ENCODE measurements at regions not wholly inside any gene's neighbourhood (a gene's known extent, or its start where the extent isn't known, plus 50 kb on each side); places are given as distances from the start of the nearest gene placed in this dataset.

- H2BK5ac ChIP-seq (ENCODE audit: insufficient read length, low read length) = no peak overlapping the region
- no peak overlapping the region for H4K8ac ChIP-seq (replicated peaks; ENCODE audit: insufficient read length, low read depth, low read length)
- Mint-ChIP-seq H3K9me3 (no peaks in the 10 kb centered on the region; a peak in 1 of 5 replicates), H3K36me3 (ENCODE audit: insufficient read depth in 1 of 3, low read depth in 3 of 3) (no peaks in the 10 kb centered on the region), H3K4me3 (no peak overlapping the region), H3K27me3 (ENCODE audit: low read depth) (no peaks in the 10 kb centered on the region), H3K4me1 (no peaks in the 10 kb centered on the region), H3K27ac (no peak overlapping the region)
- H2AK5ac ChIP-seq (ENCODE audit: insufficient read length, low read length) = no peak overlapping the region
- H2BK12ac ChIP-seq (ENCODE audit: insufficient read length, low read depth, low read length) = no peak overlapping the region
- H3K79me2 ChIP-seq (ENCODE audit: insufficient read depth, low read length) = no peaks in the 10 kb centered on the region
- WGBS (ENCODE audit: extremely low coverage, insufficient read length, low lambda C conversion rate) = no CpG with 5 or more reads among the region's 2 CpGs
- H2BK120ac ChIP-seq (ENCODE audit: low read depth, low read length, poor library complexity, severe bottlenecking) = no peak overlapping the region
- H3K18ac ChIP-seq (ENCODE audit: insufficient read length, low read depth, low read length) = no peak overlapping the region
- no peak overlapping the region for H3K23ac ChIP-seq (ENCODE audit: insufficient read length, low read depth, low read length)
- H4K91ac ChIP-seq (ENCODE audit: insufficient read length, low read depth, low read length) = no peak overlapping the region
- TF ChIP-seq, protein P1, sequence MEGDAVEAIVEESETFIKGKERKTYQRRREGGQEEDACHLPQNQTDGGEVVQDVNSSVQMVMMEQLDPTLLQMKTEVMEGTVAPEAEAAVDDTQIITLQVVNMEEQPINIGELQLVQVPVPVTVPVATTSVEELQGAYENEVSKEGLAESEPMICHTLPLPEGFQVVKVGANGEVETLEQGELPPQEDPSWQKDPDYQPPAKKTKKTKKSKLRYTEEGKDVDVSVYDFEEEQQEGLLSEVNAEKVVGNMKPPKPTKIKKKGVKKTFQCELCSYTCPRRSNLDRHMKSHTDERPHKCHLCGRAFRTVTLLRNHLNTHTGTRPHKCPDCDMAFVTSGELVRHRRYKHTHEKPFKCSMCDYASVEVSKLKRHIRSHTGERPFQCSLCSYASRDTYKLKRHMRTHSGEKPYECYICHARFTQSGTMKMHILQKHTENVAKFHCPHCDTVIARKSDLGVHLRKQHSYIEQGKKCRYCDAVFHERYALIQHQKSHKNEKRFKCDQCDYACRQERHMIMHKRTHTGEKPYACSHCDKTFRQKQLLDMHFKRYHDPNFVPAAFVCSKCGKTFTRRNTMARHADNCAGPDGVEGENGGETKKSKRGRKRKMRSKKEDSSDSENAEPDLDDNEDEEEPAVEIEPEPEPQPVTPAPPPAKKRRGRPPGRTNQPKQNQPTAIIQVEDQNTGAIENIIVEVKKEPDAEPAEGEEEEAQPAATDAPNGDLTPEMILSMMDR (conservative IDR thresholded peaks at IDR 0.05) = no peak
- no peaks in the 10 kb centered on the region for H3K9me3 ChIP-seq (ENCODE audit: control insufficient read depth, low read depth, low read length)
- no peak overlapping the region for H3K56ac ChIP-seq (ENCODE audit: insufficient read length, low read depth, low read length)
- H2BK20ac ChIP-seq (ENCODE audit: low read depth, low read length, poor library complexity, severe bottlenecking) = no peak overlapping the region
- no peak overlapping the region for H2AFZ ChIP-seq (ENCODE audit: low read length)
- no peak overlapping the region for H3K4me2 ChIP-seq (ENCODE audit: insufficient read depth, insufficient read length, low read length)
- H3K27me3 ChIP-seq (ENCODE audit: insufficient read depth, low read length) = no peaks in the 10 kb centered on the region
- H3T11ph ChIP-seq (ENCODE audit: low read length) = no peak overlapping the region
- no peak for DNase-seq
- no peaks in the 10 kb centered on the region for H3K23me2 ChIP-seq (ENCODE audit: insufficient read length, low read depth, low read length, poor library complexity, severe bottlenecking)
- H3K4me1 ChIP-seq (ENCODE audit: insufficient read depth, low read length) = no peaks in the 10 kb centered on the region
- no peaks in the 10 kb centered on the region for H3K79me1 ChIP-seq (ENCODE audit: insufficient read depth, low read depth, low read length, poor library complexity, severe bottlenecking)
- H4K20me1 ChIP-seq (ENCODE audit: control insufficient read depth, insufficient read depth, insufficient read length) = no peaks in the 10 kb centered on the region
- no peak overlapping the region for H4K5ac ChIP-seq (ENCODE audit: insufficient read length, low read depth, low read length)
- no peak overlapping the region for H3K9ac ChIP-seq (ENCODE audit: extremely low read depth, insufficient read length, low read length)
- H3K14ac ChIP-seq (ENCODE audit: insufficient read depth, low read length) = no peak overlapping the region
- no peak overlapping the region for H3K4ac ChIP-seq (ENCODE audit: low read depth, low read length)
- H3K27ac ChIP-seq (ENCODE audit: insufficient read length, low read depth, low read length) = no peak overlapping the region
- no peak overlapping the region for H2BK15ac ChIP-seq (ENCODE audit: low read depth, low read length)
Observed at GRCh38 chr1:60745484-60745883, 336.9 kb upstream of the NFIA start.
